H1 (cell line): ENCODE measurements at regions not wholly inside any gene's neighbourhood (a gene's known extent, or its start where the extent isn't known, plus 50 kb on each side); places are given as distances from the start of the nearest gene placed in this dataset.
A peak's percentile ranks its signal among the peaks of the same experiment; 100 is the strongest.

Experiments used
- CTCF ChIA-PET: fragments of 300-600 bp; sonication (Branson Sonifier 250); formaldehyde crosslinking; loops from one replicate; lab custom pipeline; 2021; ENCODE audit not compliant: partially characterized antibody; lab: Charles Lee
- POLR2A ChIA-PET: fragments of 300-600 bp; sonication (Branson Sonifier 250); formaldehyde crosslinking; loops from one replicate; lab custom pipeline; 2021; ENCODE audit warnings: inconsistent platforms; ENCODE audit not compliant: partially characterized antibody; lab: Charles Lee
- DNase-seq, 2 experiments: peaks; one replicate each; pipeline versions ENCODE4 v3.0.0 to v3.0.0-alpha.2; 2010 to 2022; ENCODE audit warnings: low spot score in 2 of 2, low read depth in 1 of 2, mixed read lengths in 1 of 2
- FAIRE-seq: peaks from 2 replicates; lab custom pipeline; 2011; peaks lifted over from hg19 to GRCh38; lab: Jason Lieb, UNC
- H2AFZ ChIP-seq: 2 replicates; pipeline ENCODE4 v1.8.1; 2012; ENCODE audit warnings: low read length, inconsistent platforms
- H2AK5ac ChIP-seq: 2 replicates; pipeline ENCODE4 v1.6.1; 2013; ENCODE audit warnings: low read depth, low read length
- H2BK120ac ChIP-seq: replicated peaks from 2 replicates; pipeline ENCODE3; 2013; ENCODE audit warnings: low read depth, low read length, inconsistent platforms
- H2BK12ac ChIP-seq: 2 replicates; pipeline ENCODE4 v1.6.1; 2013; ENCODE audit warnings: low read depth, low read length
- H2BK15ac ChIP-seq: 2 replicates; pipeline ENCODE4 v1.6.1; 2013; ENCODE audit warnings: low read length
- H2BK20ac ChIP-seq: 2 replicates; pipeline ENCODE4 v1.6.1; 2013; ENCODE audit warnings: low read length
- H2BK5ac ChIP-seq: 2 replicates; pipeline ENCODE4 v1.6.1; 2013; ENCODE audit warnings: low read depth, low read length
- H3K14ac ChIP-seq: 2 replicates; pipeline ENCODE4 v1.6.1; 2013; ENCODE audit warnings: inconsistent platforms; ENCODE audit not compliant: insufficient read length
- H3K18ac ChIP-seq: 2 replicates; pipeline ENCODE4 v1.6.1; 2013; ENCODE audit warnings: low read length; ENCODE audit errors: extremely low read depth
- H3K23ac ChIP-seq: 2 replicates; pipeline ENCODE4 v1.6.1; 2013; ENCODE audit warnings: inconsistent platforms; ENCODE audit not compliant: insufficient read length
- H3K23me2 ChIP-seq: 2 replicates; pipeline ENCODE4 v1.6.1; 2013; ENCODE audit warnings: low read depth, low read length
- H3K27ac ChIP-seq: 2 replicates; pipeline ENCODE4 v1.6.1; 2011; ENCODE audit warnings: low read depth, low read length, inconsistent platforms
- H3K27me3 ChIP-seq, 4 experiments: replicated peaks in 1 of 4; 1 replicate in 1 of 4; 2 replicates in 3 of 4; pipeline versions ENCODE4 v1.6.1 to v1.8.1; 2011 to 2013; ENCODE audit warnings: low read length in 3 of 4, mild to moderate bottlenecking in 3 of 4, inconsistent platforms in 2 of 4, mixed read lengths in 2 of 4, moderate library complexity in 1 of 4; ENCODE audit not compliant: control insufficient read depth in 3 of 4, insufficient read depth in 3 of 4; ENCODE audit errors: extremely low read depth in 1 of 4
- H3K36me3 ChIP-seq, 4 experiments: 2 replicates each; pipeline versions ENCODE4 v1.6.1 to v1.8.1; 2011 to 2013; ENCODE audit warnings: mild to moderate bottlenecking in 4 of 4, low read length in 3 of 4, moderate library complexity in 2 of 4, control low read depth in 1 of 4, inconsistent platforms in 1 of 4; ENCODE audit not compliant: insufficient read depth in 4 of 4, control insufficient read depth in 2 of 4
- H3K4ac ChIP-seq: replicated peaks from 2 replicates; pipeline ENCODE3; 2013; ENCODE audit warnings: low read length, low read depth, mixed read lengths, inconsistent platforms; ENCODE audit not compliant: insufficient read length
- H3K4me1 ChIP-seq, 4 experiments: replicated peaks in 1 of 4; 1 replicate in 1 of 4; 2 replicates in 3 of 4; pipeline versions ENCODE4 v1.6.1 to v1.8.1; 2011 to 2013; ENCODE audit warnings: low read length in 3 of 4, inconsistent platforms in 2 of 4, mixed read lengths in 1 of 4; ENCODE audit not compliant: insufficient read depth in 4 of 4, control insufficient read depth in 3 of 4
- H3K4me2 ChIP-seq, 2 experiments: 2 replicates each; pipeline versions ENCODE4 v1.6.1 to v1.8.1; 2011 to 2013; ENCODE audit warnings: low read depth in 2 of 2, low read length in 2 of 2, control low read depth in 1 of 2, inconsistent platforms in 1 of 2, mild to moderate bottlenecking in 1 of 2; ENCODE audit not compliant: insufficient read depth in 1 of 2
- H3K4me3 ChIP-seq, 4 experiments: fragments of 200-600, 300-600 bp in 1 of 4; sonication (generic), shearing (Covaris generic), sonication (Bioruptor Twin) in 1 of 4; 2 replicates each; pipeline versions ENCODE4 v1.5.1 to v1.8.1; 2011 to 2016; ENCODE audit warnings: low read length in 4 of 4, low read depth in 3 of 4, control low read depth in 2 of 4, inconsistent platforms in 2 of 4, mild to moderate bottlenecking in 2 of 4, mixed read lengths in 1 of 4, moderate library complexity in 1 of 4; ENCODE audit not compliant: insufficient read depth in 2 of 4; ENCODE audit errors: extremely low read depth in 1 of 4
- H3K56ac ChIP-seq: replicated peaks from 2 replicates; pipeline ENCODE3; 2013; ENCODE audit warnings: low read depth, mild to moderate bottlenecking, mixed read lengths, low read length, inconsistent platforms; ENCODE audit not compliant: insufficient read length
- H3K79me1 ChIP-seq: 2 replicates; pipeline ENCODE4 v1.6.1; 2013; ENCODE audit warnings: low read depth, low read length, control low read depth
- H3K79me2 ChIP-seq, 2 experiments: 2 replicates each; pipeline versions ENCODE4 v1.6.1 to v1.8.1; 2012 to 2013; ENCODE audit warnings: low read length in 2 of 2, mild to moderate bottlenecking in 2 of 2, inconsistent platforms in 1 of 2; ENCODE audit not compliant: insufficient read depth in 2 of 2, control insufficient read depth in 1 of 2
- H3K9ac ChIP-seq, 4 experiments: replicated peaks in 1 of 4; 1 replicate in 1 of 4; 2 replicates in 3 of 4; pipeline versions ENCODE4 v1.6.1 to v1.8.1; 2011 to 2013; ENCODE audit warnings: low read depth in 3 of 4, low read length in 3 of 4, control low read depth in 2 of 4, mild to moderate bottlenecking in 2 of 4, moderate library complexity in 2 of 4, inconsistent platforms in 1 of 4; ENCODE audit errors: extremely low read depth in 1 of 4
- H3K9me3 ChIP-seq, 2 experiments: 2 replicates each; pipeline versions ENCODE4 v1.6.1 to v1.8.1; 2012 to 2013; ENCODE audit warnings: mild to moderate bottlenecking in 2 of 2, moderate library complexity in 2 of 2, control low read depth in 1 of 2, inconsistent platforms in 1 of 2, low read depth in 1 of 2, low read length in 1 of 2, mixed read lengths in 1 of 2; ENCODE audit not compliant: insufficient read depth in 2 of 2
- H4K20me1 ChIP-seq, 2 experiments: replicated peaks in 1 of 2; 2 replicates each; pipeline versions ENCODE3 to v1.8.1; 2011 to 2013; ENCODE audit warnings: inconsistent platforms in 2 of 2, low read length in 2 of 2, mild to moderate bottlenecking in 1 of 2; ENCODE audit not compliant: insufficient read depth in 2 of 2, control insufficient read depth in 1 of 2
- H4K5ac ChIP-seq: 2 replicates; pipeline ENCODE4 v1.6.1; 2013; ENCODE audit warnings: low read length, low read depth, mixed read lengths, inconsistent platforms; ENCODE audit not compliant: insufficient read length
- H4K8ac ChIP-seq: 2 replicates; pipeline ENCODE4 v1.8.0; 2013; ENCODE audit warnings: mild to moderate bottlenecking, moderate library complexity, low read length, inconsistent platforms; ENCODE audit not compliant: insufficient read depth; ENCODE audit errors: extremely low read depth
- H4K91ac ChIP-seq: replicated peaks from 2 replicates; pipeline ENCODE3; 2013; ENCODE audit warnings: low read length, mixed read lengths, inconsistent platforms; ENCODE audit not compliant: insufficient read length
- BACH1 ChIP-seq: IDR thresholded peaks from 2 replicates; pipeline ENCODE4 v1.6.1; 2012; ENCODE audit warnings: low read length, improper control_type of control experiment
- BRCA1 ChIP-seq: IDR thresholded peaks from 2 replicates; pipeline ENCODE4 v1.6.1; 2012; ENCODE audit warnings: low read depth, low read length, improper control_type of control experiment
- CBX5 ChIP-seq: fragments of 300-800, 300-1000 bp; sonication (generic); IDR thresholded peaks from 2 replicates; pipeline ENCODE4 v1.7.1; 2016; ENCODE audit warnings: antibody characterized with exemption, low read length, low read depth
- CHD1 ChIP-seq: IDR thresholded peaks from 2 replicates; pipeline ENCODE4 v1.6.1; 2012; ENCODE audit warnings: low read depth, low read length, improper control_type of control experiment
- CHD2 ChIP-seq: IDR thresholded peaks from 2 replicates; pipeline ENCODE4 v1.6.1; 2012; ENCODE audit warnings: low read length, improper control_type of control experiment
- NANOG ChIP-seq: IDR thresholded peaks from 2 replicates; pipeline ENCODE4 v1.6.1; 2011; ENCODE audit warnings: low read length, low read depth, mild to moderate bottlenecking, inconsistent platforms; ENCODE audit not compliant: insufficient read depth, poor library complexity, severe bottlenecking
- NRF1 ChIP-seq: IDR thresholded peaks from 2 replicates; pipeline ENCODE4 v1.6.1; 2011; ENCODE audit warnings: mild to moderate bottlenecking, low read depth, low read length, improper control_type of control experiment
- POU5F1 ChIP-seq: IDR thresholded peaks from 2 replicates; pipeline ENCODE4 v1.6.1; 2011; ENCODE audit warnings: low read depth, mild to moderate bottlenecking, low read length, moderate library complexity
- SIN3A ChIP-seq, 2 experiments: IDR thresholded peaks in 1 of 2; conservative IDR thresholded peaks in 1 of 2; 2 replicates each; pipeline ENCODE4 v1.6.1; 2011 to 2012; ENCODE audit warnings: low read length in 2 of 2, improper control_type of control experiment in 1 of 2, low read depth in 1 of 2, mild to moderate bottlenecking in 1 of 2
- SP1 ChIP-seq: IDR thresholded peaks from 2 replicates; pipeline ENCODE4 v1.6.1; 2011; ENCODE audit warnings: low read depth, low read length
- SRF ChIP-seq: IDR thresholded peaks from 2 replicates; pipeline ENCODE4 v1.6.1; 2011; ENCODE audit warnings: mild to moderate bottlenecking, low read depth, low read length, moderate library complexity
- whole genome bisulfite sequencing, 2 experiments: shearing (Covaris generic) in 1 of 2; methylation state at CpG; one replicate each; pipeline versions ENCODE4 v1.1.6 to v1.1.7; 2013 to 2015; ENCODE audit warnings: low lambda C conversion rate in 2 of 2, mixed read lengths in 2 of 2, inconsistent platforms in 1 of 2, low coverage in 1 of 2, missing lambda C conversion rate in 1 of 2; ENCODE audit not compliant: insufficient replicate concordance in 2 of 2, insufficient coverage in 1 of 2, insufficient read length in 1 of 2; ENCODE audit errors: extremely low coverage in 1 of 2, missing lambda C conversion rate in 1 of 2; 5-methylcytosine and 5-hydroxymethylcytosine counted together
- TF ChIP-seq, protein P1 (sequence below): IDR thresholded peaks from 2 replicates; pipeline ENCODE4 v1.6.1; 2012; ENCODE audit warnings: low read length, inconsistent platforms

- no peak overlapping the region for H3K4ac ChIP-seq
- H3K18ac ChIP-seq = no peak overlapping the region
- H3K4me3 ChIP-seq = no peak overlapping the region
- H3K14ac ChIP-seq = no peak overlapping the region
- H3K56ac ChIP-seq = no peak overlapping the region
- no peak overlapping the region for H4K5ac ChIP-seq
- POLR2A ChIA-PET = no interaction called here
- no peaks in the 10 kb centered on the region for H3K23me2 ChIP-seq
- H3K9ac ChIP-seq = no peak overlapping the region
- H2BK12ac ChIP-seq = no peak overlapping the region
- H3K27ac ChIP-seq = no peak overlapping the region
- DNase-seq (no peak), FAIRE-seq (peak; percentile 42)
- no peak overlapping the region for H2AK5ac ChIP-seq
- CTCF ChIA-PET = interaction anchor here (1.7 kb wide), 1 partner anchor 12 kb away, joined by 5 read pairs; no protein-coding TSS in a partner anchor
- H2BK20ac ChIP-seq = no peak overlapping the region
- H4K20me1 ChIP-seq = no peaks in the 10 kb centered on the region
- H2BK5ac ChIP-seq = no peak overlapping the region
- no peaks in the 10 kb centered on the region for H3K36me3 ChIP-seq
- H3K79me2 ChIP-seq = no peaks in the 10 kb centered on the region
- H2AFZ ChIP-seq = no peak overlapping the region
- H3K27me3 ChIP-seq = no peaks in the 10 kb centered on the region
- H3K4me2 ChIP-seq = no peak overlapping the region
- WGBS, 2 experiments = 36% methylated on average over 1 of the region's 1 CpG; no CpG with 5 or more reads in 1 of the 2 experiments
- H3K9me3 ChIP-seq = no peaks in the 10 kb centered on the region
- peaks cover 0 to 7% (median 3%) of the 10 kb centered on the region in 4 experiments; a peak in 2 of 7 replicates for H3K4me1 ChIP-seq
- no peak overlapping the region for H3K23ac ChIP-seq
- H3K79me1 ChIP-seq = no peaks in the 10 kb centered on the region
- H2BK15ac ChIP-seq = no peak overlapping the region
- H4K91ac ChIP-seq = no peak overlapping the region
- no peak overlapping the region for H2BK120ac ChIP-seq
- no peak overlapping the region for H4K8ac ChIP-seq
- TF ChIP-seq SIN3A (conservative IDR thresholded peaks at IDR 0.05 in 1 of 2, IDR thresholded peaks at IDR 0.05 in 1 of 2; ENCODE audit: low read depth in 1 of 2, low read length in 2 of 2) (no peak), BACH1 (no peak), NANOG (no peak), BRCA1 (no peak), CBX5 (no peak), NRF1 (no peak), CHD2 (no peak), SRF (no peak), SP1 (no peak), POU5F1 (no peak), CHD1 (no peak)
- TF ChIP-seq, protein P1, sequence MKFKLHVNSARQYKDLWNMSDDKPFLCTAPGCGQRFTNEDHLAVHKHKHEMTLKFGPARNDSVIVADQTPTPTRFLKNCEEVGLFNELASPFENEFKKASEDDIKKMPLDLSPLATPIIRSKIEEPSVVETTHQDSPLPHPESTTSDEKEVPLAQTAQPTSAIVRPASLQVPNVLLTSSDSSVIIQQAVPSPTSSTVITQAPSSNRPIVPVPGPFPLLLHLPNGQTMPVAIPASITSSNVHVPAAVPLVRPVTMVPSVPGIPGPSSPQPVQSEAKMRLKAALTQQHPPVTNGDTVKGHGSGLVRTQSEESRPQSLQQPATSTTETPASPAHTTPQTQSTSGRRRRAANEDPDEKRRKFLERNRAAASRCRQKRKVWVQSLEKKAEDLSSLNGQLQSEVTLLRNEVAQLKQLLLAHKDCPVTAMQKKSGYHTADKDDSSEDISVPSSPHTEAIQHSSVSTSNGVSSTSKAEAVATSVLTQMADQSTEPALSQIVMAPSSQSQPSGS = no peak
Observed at GRCh38 chr13:59471106-59471505, 692.6 kb downstream of the DIAPH3 start.
